ENCODE measurements at regions not wholly inside any gene's neighbourhood (a gene's known extent, or its start where the extent isn't known, plus 50 kb on each side); places are given as distances from the start of the nearest gene placed in this dataset.
"Not testable (repeated sequence)": the region's sequence is repeated elsewhere in the genome, so short reads cannot be mapped to it uniquely, and the experiment has no call there.

DNA sequence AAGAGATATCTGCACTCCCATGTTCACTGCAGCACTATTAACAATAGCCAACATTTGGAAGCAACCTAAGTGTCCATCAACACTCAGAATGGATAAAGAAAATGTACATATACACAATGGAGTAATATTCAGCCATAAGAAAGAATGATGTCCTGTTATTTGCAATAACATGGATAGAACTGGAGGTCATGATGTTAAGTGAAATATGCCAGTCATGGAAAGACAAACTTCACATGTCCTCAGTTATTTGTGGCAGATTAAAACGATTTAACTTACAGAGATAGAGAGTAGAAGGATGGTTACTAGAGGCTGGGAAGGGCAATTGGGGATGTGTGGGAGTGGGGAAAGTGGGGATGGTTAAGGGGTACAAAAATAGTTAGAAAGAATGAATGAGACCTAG lies 110.3 kb upstream of the PCSK5 start:
- no peak for DNase-seq (ENCODE audit: low read depth)

DNA sequence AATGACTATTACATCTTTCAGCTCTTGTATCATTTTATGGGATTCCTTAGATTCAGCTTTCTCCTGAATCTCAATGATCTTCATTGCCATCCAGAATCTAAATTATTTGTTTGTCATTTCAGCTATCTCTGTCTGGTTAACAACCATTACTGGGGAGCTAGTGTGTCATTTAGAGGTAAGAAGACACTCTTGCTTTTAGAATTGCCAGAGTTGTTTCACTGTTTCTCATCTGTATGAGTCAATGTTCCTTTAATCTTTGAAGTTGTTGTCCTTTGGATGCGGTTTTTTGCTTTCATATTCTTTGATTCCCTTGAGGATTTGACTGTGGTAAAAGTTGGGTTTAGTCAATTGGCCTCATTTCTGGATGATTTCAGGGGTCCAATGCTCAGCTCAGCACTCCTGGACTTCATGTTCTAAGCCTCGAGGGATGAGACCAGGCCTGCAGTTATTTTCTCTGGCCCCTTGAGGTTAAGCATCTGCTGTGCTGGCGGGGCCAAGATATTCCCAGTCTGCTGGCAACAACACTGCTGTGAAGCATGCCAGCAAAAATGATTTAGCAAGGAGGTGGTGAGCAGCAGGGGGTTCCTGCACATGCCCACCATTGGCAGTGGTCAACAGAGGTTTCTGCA lies 102.4 kb upstream of the PCSK5 start:
- DNase-seq (ENCODE audit: low read depth) = no peak

DNA sequence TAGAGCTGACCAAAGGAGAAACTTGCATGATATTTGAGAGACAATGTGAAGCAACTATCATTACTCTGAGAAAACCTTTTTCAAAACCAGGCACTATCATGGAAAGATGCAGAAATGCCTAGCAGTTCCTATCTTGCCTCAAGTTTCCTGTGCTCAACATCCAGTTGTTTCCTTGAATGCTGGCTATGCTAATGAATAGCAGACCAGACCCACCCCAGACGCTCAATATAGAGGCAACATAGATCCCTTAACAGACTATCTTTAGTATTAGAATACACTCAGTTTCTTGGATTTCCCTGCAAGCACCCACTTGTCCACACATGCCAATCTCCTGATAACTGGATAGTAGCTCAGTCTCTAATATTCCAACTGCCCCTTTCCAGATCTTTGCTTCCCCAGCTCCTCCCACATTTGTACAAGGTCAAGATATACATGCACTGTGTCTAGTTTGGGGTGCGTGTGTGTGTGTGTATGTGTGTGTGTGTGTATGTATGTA lies 93.3 kb upstream of the PCSK5 start:
- DNase-seq (ENCODE audit: low read depth) = no peak

DNA sequence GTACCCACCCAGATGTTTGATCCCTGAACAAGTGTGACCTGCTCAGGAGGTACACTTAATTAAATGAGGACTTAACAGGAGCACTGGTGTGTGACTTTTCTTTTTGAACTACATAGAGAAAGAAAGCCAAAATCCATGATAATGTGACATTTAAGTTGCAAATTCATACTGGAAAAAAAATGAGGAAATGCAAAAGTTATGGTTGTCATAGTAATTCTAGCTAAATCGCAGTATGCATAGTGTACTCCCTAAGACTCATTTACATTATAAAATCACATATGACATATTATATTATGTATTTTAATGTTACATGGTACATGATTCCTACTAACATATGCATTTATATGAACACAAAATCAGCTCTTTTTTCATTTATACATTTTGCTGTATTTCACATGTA lies 92.0 kb upstream of the PCSK5 start:
- no peak for DNase-seq (ENCODE audit: low read depth)

DNA sequence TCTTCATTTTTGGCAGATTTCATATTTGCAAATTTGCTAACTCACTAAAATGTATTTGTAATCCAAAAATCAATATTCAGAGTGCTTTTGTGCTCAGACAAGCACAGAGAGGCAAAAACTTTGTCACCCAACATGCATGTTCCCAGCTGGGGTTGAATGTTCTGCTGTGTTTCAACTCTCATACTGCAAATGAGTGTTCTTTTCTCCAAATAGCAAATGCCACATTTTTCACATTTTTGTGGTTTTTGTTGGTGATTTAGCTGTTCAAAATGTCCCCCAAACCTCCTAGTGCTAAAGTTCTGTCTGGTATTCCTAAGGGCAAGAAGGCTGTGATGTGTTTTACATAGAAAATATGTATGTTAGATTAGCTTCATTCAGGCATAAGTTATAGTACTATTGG lies 87.3 kb upstream of the PCSK5 start:
- DNase-seq (ENCODE audit: low read depth) = no peak

DNA sequence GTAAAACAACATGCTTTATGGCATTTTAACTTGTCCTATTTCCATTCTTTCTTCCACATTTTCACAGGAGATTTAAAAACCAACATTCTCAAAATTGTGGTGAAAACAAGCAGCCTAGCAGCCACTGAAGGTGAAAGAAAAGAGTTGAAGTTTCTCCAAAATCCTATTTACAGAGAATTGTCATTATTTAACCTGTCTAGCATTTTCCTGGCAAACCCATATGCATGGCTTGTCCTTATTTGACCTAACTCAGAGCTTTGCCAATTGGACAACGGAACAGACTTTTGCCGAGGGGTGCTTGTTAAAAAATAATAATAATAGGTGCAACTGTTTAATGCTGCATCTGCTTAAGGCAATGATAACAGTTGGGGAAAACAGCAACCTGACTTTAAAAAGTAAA lies 80.4 kb upstream of the PCSK5 start:
- DNase-seq (ENCODE audit: low read depth) = no peak

DNA sequence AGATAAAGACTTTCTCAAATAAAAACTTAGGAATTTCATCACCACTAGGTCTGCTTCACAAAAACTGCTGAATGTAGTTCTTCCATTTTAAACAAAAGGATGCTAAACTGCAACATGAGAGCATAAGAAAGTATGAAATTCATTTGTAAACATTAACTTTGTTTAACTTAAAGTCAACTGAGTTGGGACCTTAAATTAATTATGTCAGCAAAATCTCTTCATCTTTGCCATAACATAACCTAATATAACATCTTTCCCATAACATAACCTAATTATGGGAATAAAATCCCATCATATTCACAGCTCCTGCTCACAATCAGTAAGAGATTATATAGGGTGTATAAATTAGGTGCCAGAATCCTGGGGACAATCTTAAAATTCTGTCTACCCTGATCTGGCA lies 78.8 kb upstream of the PCSK5 start:
- no peak for DNase-seq (ENCODE audit: low read depth)

DNA sequence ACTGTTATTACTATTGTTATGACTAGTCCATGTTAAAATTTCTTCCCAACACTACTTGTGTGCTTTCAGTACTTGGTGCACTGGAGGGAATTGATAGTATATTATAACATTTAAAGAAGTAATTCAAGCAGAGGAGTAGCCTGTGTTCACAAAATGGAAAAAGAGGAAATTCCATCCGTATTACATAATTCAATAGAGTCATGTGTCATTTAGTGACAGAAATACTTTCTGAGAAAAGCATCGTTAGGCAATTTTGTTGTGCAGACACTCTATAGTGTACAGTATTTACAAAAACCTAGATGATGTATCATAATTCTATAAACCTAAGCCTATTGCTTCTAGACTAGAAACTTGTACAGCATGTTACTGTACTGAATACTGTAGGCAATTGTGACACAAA lies 78.3 kb upstream of the PCSK5 start:
- DNase-seq (ENCODE audit: low read depth) = no peak

DNA sequence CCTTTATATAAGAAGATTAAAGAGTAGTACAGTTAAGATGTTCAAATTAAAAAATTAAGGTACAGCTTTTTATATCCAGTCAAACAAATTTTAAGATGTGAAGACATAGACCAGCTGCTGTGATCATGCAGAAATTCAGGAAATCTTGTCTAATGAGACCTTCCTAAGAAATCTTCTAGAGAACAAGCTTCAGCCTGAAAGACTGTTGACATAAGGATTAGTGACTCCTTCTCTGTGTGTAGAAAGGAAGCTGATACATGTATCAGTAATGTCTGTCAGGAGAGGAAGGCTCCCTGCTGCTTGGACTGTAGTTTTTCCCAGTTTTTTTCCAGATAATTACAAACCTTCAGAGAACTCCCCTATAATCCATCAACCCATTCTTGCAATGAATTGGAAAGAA lies 75.8 kb upstream of the PCSK5 start:
- no peak for DNase-seq (ENCODE audit: low read depth)

DNA sequence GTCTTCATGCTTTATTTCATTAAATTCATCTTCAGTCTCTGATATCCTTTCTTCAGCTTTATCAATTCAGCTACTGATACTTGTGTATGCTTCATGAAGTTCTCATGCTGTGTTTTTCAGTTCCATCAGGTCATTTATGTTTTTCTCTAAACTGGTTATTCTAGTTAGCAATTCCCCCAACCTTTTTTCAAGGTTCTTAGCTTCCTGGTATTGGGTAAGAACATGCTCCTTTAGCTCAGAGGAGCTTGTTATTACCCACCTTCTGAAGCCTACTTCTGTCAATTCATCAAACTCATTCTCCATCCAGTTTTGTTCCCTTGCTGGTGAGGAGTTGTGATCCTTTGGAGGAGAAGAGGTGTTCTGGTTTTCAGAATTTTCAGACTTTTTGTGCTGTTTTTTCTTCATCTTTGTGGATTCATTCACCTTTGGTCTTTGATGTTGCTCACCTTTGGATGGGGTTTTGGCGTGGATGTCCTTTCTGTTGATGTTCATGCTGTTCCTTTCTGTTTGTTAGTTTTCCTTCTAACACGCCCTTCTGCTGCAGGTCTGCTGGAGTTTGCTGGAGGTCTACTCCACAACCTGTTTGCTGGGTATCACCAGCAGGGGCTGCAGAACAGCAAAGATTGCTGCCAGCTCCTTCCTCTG lies 69.9 kb upstream of the PCSK5 start:
- DNase-seq (ENCODE audit: low read depth) = not testable (repeated sequence)

DNA sequence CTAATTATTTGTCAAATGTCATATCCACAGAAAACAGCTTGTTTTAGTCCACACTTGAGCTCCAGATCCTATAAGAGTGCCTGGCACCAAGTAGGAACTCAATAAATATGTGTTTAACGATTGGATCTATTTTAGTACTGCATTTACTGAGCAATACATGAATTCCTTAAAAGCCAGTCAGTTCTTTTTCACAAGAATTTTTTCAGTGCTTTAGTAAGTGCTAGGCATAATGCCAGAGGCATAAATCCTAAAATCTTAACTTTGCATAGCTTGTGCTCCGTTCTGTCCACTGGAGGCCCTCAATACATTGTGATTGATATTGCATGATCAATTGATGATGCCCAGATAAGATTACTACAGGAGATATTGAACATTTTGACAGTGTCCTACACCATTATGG lies 67.3 kb upstream of the PCSK5 start:
- no peak for DNase-seq (ENCODE audit: low read depth)

DNA sequence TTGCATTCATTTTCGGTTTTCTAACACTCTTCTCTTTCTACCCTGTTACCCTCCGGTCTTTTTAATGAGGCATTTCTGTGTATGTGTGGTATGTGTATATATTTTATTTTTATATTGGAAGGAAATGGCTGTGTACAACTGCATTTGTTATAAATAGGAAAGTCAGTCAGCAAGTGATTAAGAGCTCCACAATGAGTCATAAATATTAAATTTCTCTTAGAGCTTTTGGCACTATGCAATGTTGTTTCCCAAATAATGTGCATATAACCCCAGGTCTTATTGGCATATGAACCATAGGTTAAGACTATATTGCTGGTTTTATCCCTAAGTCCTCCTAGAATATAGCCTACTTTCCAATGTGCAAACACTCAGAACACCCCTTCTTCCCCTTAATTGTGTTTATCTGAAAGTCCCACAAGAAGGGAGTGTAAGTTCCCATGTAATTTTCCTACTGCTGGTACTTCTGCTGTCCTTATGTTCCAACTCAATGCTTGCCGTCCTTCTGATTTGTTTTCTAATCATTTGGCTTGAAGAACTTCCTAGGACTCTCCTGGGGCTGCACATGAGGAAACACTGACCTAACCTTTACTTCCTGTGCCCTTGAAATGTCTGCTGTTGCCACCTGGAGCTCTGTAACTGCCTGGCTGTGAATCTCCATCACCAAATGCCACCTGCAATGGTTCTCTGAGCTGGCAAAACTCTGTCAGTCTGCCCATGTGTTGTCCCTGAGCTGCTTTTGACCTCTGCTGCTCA lies 65.5 kb upstream of the PCSK5 start:
- no peak for DNase-seq (ENCODE audit: low read depth)

DNA sequence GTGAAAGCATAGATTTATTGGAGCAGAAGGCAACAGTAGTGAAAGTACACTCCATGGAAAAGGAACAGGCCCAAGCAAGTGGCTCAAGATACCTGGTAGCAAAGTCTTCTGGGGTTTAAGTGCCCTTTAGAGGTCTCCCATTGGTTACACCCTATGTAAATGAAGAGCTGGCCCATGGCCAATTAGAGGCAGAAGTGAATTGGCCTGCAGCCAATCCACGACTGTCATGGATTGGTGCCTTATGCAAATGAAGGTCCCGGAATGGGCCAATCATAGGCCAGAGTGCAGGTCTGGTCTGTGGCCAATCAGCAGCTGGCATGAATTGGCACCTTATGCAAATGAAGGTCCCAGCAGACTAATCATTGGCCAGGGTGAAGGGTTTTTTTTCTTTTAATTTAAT lies 64.2 kb upstream of the PCSK5 start:
- DNase-seq (ENCODE audit: low read depth) = no peak

DNA sequence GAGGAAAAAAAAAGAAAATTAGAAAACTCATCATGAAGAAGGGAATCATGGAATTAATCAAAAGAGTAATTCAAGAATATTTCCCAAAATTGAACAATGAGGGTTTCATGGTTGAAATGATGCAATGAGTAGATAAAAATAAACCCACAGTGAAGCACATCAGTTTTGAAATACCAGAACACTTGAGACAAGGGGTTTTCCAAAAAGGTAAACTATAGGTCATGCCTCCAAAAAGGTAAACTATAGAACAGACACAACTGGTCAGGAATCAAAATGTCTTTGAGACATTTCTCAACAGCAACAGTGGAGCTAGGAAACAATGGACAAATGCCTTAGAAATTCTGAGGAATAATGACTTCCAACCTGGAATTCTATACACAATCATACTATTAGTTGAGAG lies 60.2 kb upstream of the PCSK5 start:
- no peak for DNase-seq (ENCODE audit: low read depth)

DNA sequence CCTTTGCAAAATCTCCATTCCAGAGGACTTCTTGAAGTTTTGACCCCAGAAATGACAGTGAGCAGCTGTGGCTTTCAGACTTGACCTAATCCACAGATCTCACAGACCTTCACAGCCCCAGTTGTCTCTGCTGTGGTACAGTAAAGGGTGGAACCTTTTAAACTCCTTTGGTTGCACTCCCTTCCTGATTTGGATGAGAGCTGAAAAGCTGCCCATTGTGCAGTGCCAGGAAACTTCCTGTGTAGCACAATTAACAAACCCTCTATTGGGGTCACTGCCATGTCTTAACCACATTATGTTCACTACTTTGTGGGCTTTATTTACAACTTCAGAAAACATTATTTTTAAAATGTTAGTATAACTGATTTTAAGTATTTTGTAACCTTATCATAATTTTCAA lies 56.7 kb upstream of the PCSK5 start:
- DNase-seq (ENCODE audit: low read depth) = no peak

DNA sequence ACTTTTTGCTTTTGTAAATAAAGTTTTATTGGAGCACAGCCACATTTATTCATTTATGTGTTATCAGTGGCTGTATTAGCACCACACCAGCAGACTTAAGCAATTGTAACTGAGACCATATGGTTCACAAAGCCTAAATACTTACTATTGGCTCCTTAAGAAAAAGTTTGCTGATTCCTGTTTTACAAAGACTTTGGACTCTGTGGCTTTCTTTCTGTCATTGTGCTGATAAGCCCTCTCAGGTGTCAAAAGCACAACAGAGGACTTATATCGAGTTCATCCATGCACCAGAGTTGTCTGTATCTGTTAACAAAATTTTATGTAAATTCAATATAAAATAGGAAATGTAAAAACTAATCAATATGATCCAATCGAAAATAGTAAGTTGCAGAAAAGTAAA lies 55.6 kb upstream of the PCSK5 start:
- no peak for DNase-seq (ENCODE audit: low read depth)
